ENCODE measurements at regions not wholly inside any gene's neighbourhood (a gene's known extent, or its start where the extent isn't known, plus 50 kb on each side); places are given as distances from the start of the nearest gene placed in this dataset.

DNA sequence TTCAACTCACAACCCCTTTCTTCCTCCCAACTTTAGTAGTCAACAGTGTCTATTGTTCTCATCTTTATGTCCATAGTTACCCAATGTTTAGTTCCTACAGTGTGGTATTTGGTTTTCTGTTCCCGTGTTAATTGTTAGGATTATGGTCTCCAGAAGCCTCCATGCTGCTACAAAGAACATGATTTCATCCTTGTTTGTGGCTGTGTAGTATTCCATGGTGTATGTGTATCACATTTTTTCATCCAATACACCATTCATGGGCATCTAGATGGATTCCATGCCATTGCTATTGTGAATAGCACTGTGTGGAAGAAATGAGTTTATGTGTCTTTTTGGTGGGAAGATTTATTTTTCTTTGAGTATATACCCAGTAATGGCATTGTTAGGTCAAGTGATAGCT is 420.3 kb downstream of the XYLT1 start:
- no peak overlapping the region for H4K8ac ChIP-seq (ENCODE audit: low read depth in 2 of 2, low read length in 2 of 2)
- no peak overlapping the region for H3K9ac ChIP-seq (ENCODE audit: low read depth, low read length)
- no peak for DNase-seq
- H3K18ac ChIP-seq (ENCODE audit: low read depth, low read length): no peak overlapping the region
- H2AK9ac ChIP-seq (replicated peaks; ENCODE audit: low read depth, low read length, poor library complexity): no peak overlapping the region
- H3K27ac ChIP-seq (ENCODE audit: insufficient read depth, low read length): no peak overlapping the region
- H3K4ac ChIP-seq (ENCODE audit: low read depth, low read length): no peak overlapping the region
- no peak overlapping the region for H4K5ac ChIP-seq (ENCODE audit: low read depth, low read length)
- intact Hi-C loops (cut with micrococcal nuclease): no loop called here
- ChIA-PET POLR2A (ENCODE audit: unreplicated experiment) (no interaction called here), CTCF (no interaction called here)
- no peak overlapping the region for H3K56ac ChIP-seq (ENCODE audit: extremely low read depth, insufficient read depth, low read length)
- no peaks in the 10 kb centered on the region for H3K4me1 ChIP-seq (ENCODE audit: control insufficient read depth, insufficient read depth, low read length)
- no peak overlapping the region for H2AK5ac ChIP-seq (ENCODE audit: low read depth, low read length)
- H3K79me1 ChIP-seq (ENCODE audit: low read depth in 1 of 2, low read length in 2 of 2): no peaks in the 10 kb centered on the region
- H3K9me1 ChIP-seq (ENCODE audit: insufficient read depth, low read length): no peaks in the 10 kb centered on the region
- H3K9me3 ChIP-seq (ENCODE audit: control insufficient read depth, insufficient read depth, low read length): 0 out of 2 replicates have a peak, but pooled peaks cover 4% of the 10 kb centered on the region
- in situ Hi-C loops (cut with MboI; ENCODE audit: low sequenced_read_pairs): no loop called here
- H2AFZ ChIP-seq (replicated peaks; ENCODE audit: low read length, poor library complexity): no peak overlapping the region
- dilution Hi-C loops (cut with HindIII; ENCODE audit: low sequenced_read_pairs, unreplicated experiment): no loop called here
- no TSS peak for BruUV-seq (replicated peaks)
- H3K36me3 ChIP-seq (ENCODE audit: control insufficient read depth, insufficient read depth, low read length): no peaks in the 10 kb centered on the region
- no peak overlapping the region for H3K23ac ChIP-seq (ENCODE audit: low read depth, low read length)
- no peaks in the 10 kb centered on the region for H4K20me1 ChIP-seq (ENCODE audit: insufficient read depth, low read length)
- H2BK15ac ChIP-seq (ENCODE audit: low read depth, low read length): no peak overlapping the region
- no peak overlapping the region for H2BK5ac ChIP-seq (ENCODE audit: low read depth, low read length, poor library complexity, severe bottlenecking)
- H2BK120ac ChIP-seq (ENCODE audit: low read depth, low read length): no peak overlapping the region
- ATAC-seq (ENCODE audit: low read depth): no peak
- no peaks in the 10 kb centered on the region for H3K27me3 ChIP-seq (ENCODE audit: control insufficient read depth, insufficient read depth, low read length)
- no peak overlapping the region for H2BK20ac ChIP-seq (ENCODE audit: low read depth, low read length)
- H3K4me3 ChIP-seq (ENCODE audit: insufficient read depth, low read depth, low read length): no peak overlapping the region
- H3K4me2 ChIP-seq (ENCODE audit: low read depth, low read length): no peak overlapping the region
- no CpG with 5 or more reads among the region's 1 CpG for WGBS, 2 experiments (ENCODE audit: extremely low coverage in 2 of 2, insufficient read length in 1 of 2)
- TF ChIP-seq, protein P1, sequence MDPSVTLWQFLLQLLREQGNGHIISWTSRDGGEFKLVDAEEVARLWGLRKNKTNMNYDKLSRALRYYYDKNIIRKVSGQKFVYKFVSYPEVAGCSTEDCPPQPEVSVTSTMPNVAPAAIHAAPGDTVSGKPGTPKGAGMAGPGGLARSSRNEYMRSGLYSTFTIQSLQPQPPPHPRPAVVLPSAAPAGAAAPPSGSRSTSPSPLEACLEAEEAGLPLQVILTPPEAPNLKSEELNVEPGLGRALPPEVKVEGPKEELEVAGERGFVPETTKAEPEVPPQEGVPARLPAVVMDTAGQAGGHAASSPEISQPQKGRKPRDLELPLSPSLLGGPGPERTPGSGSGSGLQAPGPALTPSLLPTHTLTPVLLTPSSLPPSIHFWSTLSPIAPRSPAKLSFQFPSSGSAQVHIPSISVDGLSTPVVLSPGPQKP (IDR thresholded peaks at IDR 0.05; ENCODE audit: borderline replicate concordance, low read depth, low read length): no peak
- TF ChIP-seq MAZ (IDR thresholded peaks at IDR 0.05; ENCODE audit: borderline replicate concordance, low read depth, low read length): no peak
- no peak for TF ChIP-seq RFX5 (IDR thresholded peaks at IDR 0.05; ENCODE audit: low read depth, low read length)
- no peak for TF ChIP-seq FOS (IDR thresholded peaks at IDR 0.05; ENCODE audit: low read depth, low read length)
- TF ChIP-seq CHD1 (IDR thresholded peaks at IDR 0.05; ENCODE audit: low read depth, low read length): no peak
- TF ChIP-seq NFE2L2 (IDR thresholded peaks at IDR 0.05; ENCODE audit: low read depth, low read length): no peak
- no peak for TF ChIP-seq RAD21 (IDR thresholded peaks at IDR 0.05; ENCODE audit: low read length)
- H4K91ac ChIP-seq (ENCODE audit: insufficient read depth, low read depth, low read length): no peak overlapping the region
- H3K14ac ChIP-seq (replicated peaks; ENCODE audit: low read depth, low read length): no peak overlapping the region
